ENCODE measurements at regions not wholly inside any gene's neighbourhood (a gene's known extent, or its start where the extent isn't known, plus 50 kb on each side); places are given as distances from the start of the nearest gene placed in this dataset.

DNA sequence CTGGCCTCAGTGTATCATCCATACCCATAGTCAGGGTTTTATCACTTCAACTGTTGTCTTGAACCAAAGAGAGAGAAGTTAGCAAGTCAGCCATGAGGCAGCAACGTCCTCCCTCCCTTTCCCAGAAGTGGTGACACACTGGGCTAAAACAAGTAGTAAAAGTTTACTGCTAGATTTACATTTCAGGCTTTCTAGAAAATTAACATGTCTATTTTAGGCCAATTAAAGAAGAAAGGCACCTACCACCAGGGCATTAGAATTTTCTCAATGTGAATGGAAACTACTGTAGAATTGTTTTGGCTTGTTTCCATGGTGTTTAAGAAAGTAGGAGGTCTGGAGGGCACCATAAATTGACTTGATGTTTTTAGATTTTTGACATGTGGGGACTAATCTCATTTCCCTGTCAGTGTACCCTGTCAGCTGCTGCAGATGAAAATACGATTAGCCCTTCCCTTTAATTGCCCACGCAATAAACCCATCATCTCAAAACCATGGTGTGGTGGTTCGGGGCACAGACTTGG, 121.8 kb upstream of the ELL2 start:
- no peak overlapping the region for H3K4me3 ChIP-seq (ENCODE audit: low read depth, low read length)
- no peaks in the 10 kb centered on the region for H3K4me1 ChIP-seq
- H3K9ac ChIP-seq, result no peak overlapping the region
- H2AFZ ChIP-seq, result no peak overlapping the region
- no peak for TF ChIP-seq CTCF (IDR thresholded peaks at IDR 0.05)
- no peaks in the 10 kb centered on the region for H3K36me3 ChIP-seq (ENCODE audit: control insufficient read depth, insufficient read depth, low read length)
- H3K79me2 ChIP-seq, result no peaks in the 10 kb centered on the region
- H3K4me2 ChIP-seq (ENCODE audit: low read length), result no peak overlapping the region
- H3K27ac ChIP-seq, result no peak overlapping the region
- H3K27me3 ChIP-seq (ENCODE audit: control insufficient read depth, insufficient read depth, low read length), result no peaks in the 10 kb centered on the region
- no peaks in the 10 kb centered on the region for H3K9me3 ChIP-seq (ENCODE audit: control insufficient read depth, low read length)

DNA sequence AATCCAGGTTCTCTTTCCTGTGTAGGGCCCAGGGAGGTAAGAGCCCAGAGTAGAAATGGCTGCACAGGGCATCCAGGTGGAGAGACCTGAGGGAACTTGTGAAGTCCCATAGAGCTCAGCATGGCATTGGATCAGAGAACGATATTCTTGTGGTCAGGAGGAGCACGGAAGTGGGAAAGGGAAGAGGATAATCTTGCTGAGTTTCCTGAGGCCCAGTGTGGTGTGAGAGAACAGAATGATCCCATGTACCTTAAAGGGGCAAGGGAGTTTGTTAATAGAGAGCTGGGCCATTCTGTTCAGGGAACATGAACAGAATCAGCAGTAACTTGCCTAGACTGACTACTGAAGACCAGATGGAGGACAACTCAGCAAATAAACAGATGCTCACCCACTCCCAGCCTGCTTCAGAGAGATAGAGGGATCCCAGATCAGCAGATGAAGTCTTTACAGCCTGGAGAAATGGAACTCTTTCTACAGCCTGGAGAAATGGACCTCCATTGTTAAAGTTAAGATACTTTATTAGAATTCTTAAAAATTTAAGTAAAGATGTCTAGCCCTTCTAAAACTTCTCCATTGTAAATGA, 119.7 kb upstream of the ELL2 start:
- no peak overlapping the region for H3K4me3 ChIP-seq (ENCODE audit: low read depth, low read length)
- H3K4me1 ChIP-seq, result no peaks in the 10 kb centered on the region
- no peak overlapping the region for H3K27ac ChIP-seq
- H3K36me3 ChIP-seq (ENCODE audit: control insufficient read depth, insufficient read depth, low read length), result no peaks in the 10 kb centered on the region
- no peak overlapping the region for H3K4me2 ChIP-seq (ENCODE audit: low read length)
- H3K79me2 ChIP-seq, result no peaks in the 10 kb centered on the region
- no peak for TF ChIP-seq CTCF (IDR thresholded peaks at IDR 0.05)
- H3K27me3 ChIP-seq (ENCODE audit: control insufficient read depth, insufficient read depth, low read length), result no peaks in the 10 kb centered on the region
- H3K9ac ChIP-seq, result no peak overlapping the region
- no peaks in the 10 kb centered on the region for H3K9me3 ChIP-seq (ENCODE audit: control insufficient read depth, low read length)
- no peak overlapping the region for H2AFZ ChIP-seq

- no peaks in the 10 kb centered on the region for H3K27me3 ChIP-seq (ENCODE audit: control insufficient read depth, insufficient read depth, low read length)
- no peak overlapping the region for H2AFZ ChIP-seq
- no peaks in the 10 kb centered on the region for H3K4me1 ChIP-seq
- TF ChIP-seq CTCF (IDR thresholded peaks at IDR 0.05), result no peak
- H3K79me2 ChIP-seq, result no peaks in the 10 kb centered on the region
- H3K27ac ChIP-seq, result no peak overlapping the region
- H3K36me3 ChIP-seq (ENCODE audit: control insufficient read depth, insufficient read depth, low read length), result no peaks in the 10 kb centered on the region
- no peak overlapping the region for H3K9ac ChIP-seq
- no peak overlapping the region for H3K4me2 ChIP-seq (ENCODE audit: low read length)
- no peak overlapping the region for H3K4me3 ChIP-seq (ENCODE audit: low read depth, low read length)
- H3K9me3 ChIP-seq (ENCODE audit: control insufficient read depth, low read length), result no peaks in the 10 kb centered on the region
Observed at GRCh38 chr5:96080557-96080956, 118.9 kb upstream of the ELL2 start.

- Histone ChIP-seq H3K9me3 (ENCODE audit: control insufficient read depth, low read length) (no peaks in the 10 kb centered on the region), H2AFZ (no peak overlapping the region), H3K79me2 (no peaks in the 10 kb centered on the region), H3K36me3 (ENCODE audit: control insufficient read depth, insufficient read depth, low read length) (no peaks in the 10 kb centered on the region), H3K4me2 (ENCODE audit: low read length) (no peak overlapping the region), H3K27ac (no peak overlapping the region), H3K4me3 (ENCODE audit: low read depth, low read length) (no peak overlapping the region), H3K4me1 (no peaks in the 10 kb centered on the region), H3K27me3 (ENCODE audit: control insufficient read depth, insufficient read depth, low read length) (no peaks in the 10 kb centered on the region), H3K9ac (no peak overlapping the region)
- TF ChIP-seq CTCF (IDR thresholded peaks at IDR 0.05), result no peak
Observed at GRCh38 chr5:96079962-96080361, 118.3 kb upstream of the ELL2 start.

GRCh38 chr5:96079075-96079474, 117.4 kb upstream of the ELL2 start:
- Histone ChIP-seq H3K36me3 (ENCODE audit: control insufficient read depth, insufficient read depth, low read length) (no peaks in the 10 kb centered on the region), H3K27ac (no peak overlapping the region), H3K4me3 (ENCODE audit: low read depth, low read length) (no peak overlapping the region), H3K9ac (no peak overlapping the region), H3K4me2 (ENCODE audit: low read length) (no peak overlapping the region), H3K4me1 (no peaks in the 10 kb centered on the region), H3K9me3 (ENCODE audit: control insufficient read depth, low read length) (no peaks in the 10 kb centered on the region), H3K27me3 (ENCODE audit: control insufficient read depth, insufficient read depth, low read length) (no peaks in the 10 kb centered on the region), H2AFZ (no peak overlapping the region), H3K79me2 (no peaks in the 10 kb centered on the region)
- TF ChIP-seq CTCF (IDR thresholded peaks at IDR 0.05), result no peak

Measured in parathyroid adenoma (tissue), 2 donors.